SJCRH30 (cell line): ENCODE measurements at regions not wholly inside any gene's neighbourhood (a gene's known extent, or its start where the extent isn't known, plus 50 kb on each side); places are given as distances from the start of the nearest gene placed in this dataset.
"Not testable (repeated sequence)": the region's sequence is repeated elsewhere in the genome, so short reads cannot be mapped to it uniquely, and the experiment has no call there.

ENCODE experiments used
- DNase-seq, 2 experiments: peaks; one replicate each; pipeline ENCODE4 v3.0.0-alpha.2; 2015 to 2020
- H3K27ac ChIP-seq: fragments of 250-450 bp; sonication (Bioruptor Pico); 2 replicates; pipeline ENCODE4 v1.5.1; 2020; ENCODE audit warnings: mild to moderate bottlenecking, moderate library complexity
- H3K27me3 ChIP-seq: fragments of 250-450 bp; sonication (Bioruptor Pico); 2 replicates; pipeline ENCODE4 v1.5.1; 2020; ENCODE audit warnings: mild to moderate bottlenecking, moderate library complexity
- H3K36me3 ChIP-seq: fragments of 250-450 bp; sonication (Bioruptor Pico); 2 replicates; pipeline ENCODE4 v1.5.1; 2020; ENCODE audit warnings: mild to moderate bottlenecking, moderate library complexity
- H3K4me1 ChIP-seq: fragments of 250-450 bp; sonication (Bioruptor Pico); 2 replicates; pipeline ENCODE4 v1.5.1; 2020; ENCODE audit warnings: mild to moderate bottlenecking, moderate library complexity
- H3K4me3 ChIP-seq: fragments of 250-450 bp; sonication (Bioruptor Pico); 2 replicates; pipeline ENCODE4 v1.5.1; 2020; ENCODE audit warnings: mild to moderate bottlenecking, moderate library complexity
- H3K9me3 ChIP-seq: fragments of 250-450 bp; sonication (Bioruptor Pico); replicated peaks from 2 replicates; pipeline ENCODE4 v1.5.1; 2020; ENCODE audit warnings: mild to moderate bottlenecking, moderate library complexity

GRCh38 chr10:109314016-109314415 lies 609.3 kb downstream of the XPNPEP1 start:
- H3K36me3 ChIP-seq, H3K27me3 ChIP-seq, H3K4me3 ChIP-seq, DNase-seq, H3K9me3 ChIP-seq, H3K27ac ChIP-seq: not testable (repeated sequence)
- peaks cover 12% of the 10 kb centered on the region for H3K4me1 ChIP-seq

DNA sequence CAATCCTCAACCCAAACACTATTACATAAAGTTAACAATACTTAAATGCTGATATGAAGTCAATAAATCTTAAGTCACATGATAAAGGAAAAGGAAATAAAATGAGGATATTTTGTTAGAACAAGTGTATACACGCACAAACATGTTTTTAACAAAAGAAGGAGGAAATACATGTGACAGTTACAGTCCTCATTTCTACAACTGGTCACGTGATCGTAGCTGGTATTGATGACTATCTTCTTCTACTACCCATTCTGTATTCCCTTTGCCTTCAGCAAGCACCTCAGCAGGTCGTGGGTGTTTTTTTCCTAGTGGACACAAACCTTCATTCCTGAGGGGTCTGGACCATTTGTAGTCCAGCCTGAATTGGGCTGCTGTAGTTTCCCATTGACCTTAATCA lies 610.8 kb downstream of the XPNPEP1 start:
- not testable (repeated sequence) for H3K4me3 ChIP-seq, H3K4me1 ChIP-seq

DNA sequence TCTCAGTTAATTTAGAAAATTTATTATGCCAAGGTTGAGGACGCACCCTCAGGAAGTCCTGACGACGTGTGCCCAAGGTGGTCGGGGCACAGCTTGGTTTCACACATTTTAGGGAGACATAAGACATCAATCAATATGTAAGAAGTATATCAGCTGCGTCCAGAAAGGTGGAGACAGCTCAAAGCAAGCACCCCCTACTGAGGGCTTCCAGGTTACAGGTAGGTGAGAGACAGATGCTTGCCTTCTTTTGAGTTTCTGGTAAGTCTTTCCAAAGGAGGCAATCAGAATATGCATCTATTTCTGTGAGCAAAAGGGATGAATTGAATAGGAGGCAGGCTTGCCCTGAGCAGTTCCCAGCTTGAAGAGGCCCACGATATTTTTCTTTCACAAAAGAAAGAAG lies 614.3 kb downstream of the XPNPEP1 start:
- Histone ChIP-seq H3K27me3 (no peaks in the 10 kb centered on the region), H3K27ac (no peak overlapping the region), H3K36me3 (no peaks in the 10 kb centered on the region), H3K4me1 (no peaks in the 10 kb centered on the region), H3K4me3 (no peak overlapping the region), H3K9me3 (no peaks in the 10 kb centered on the region)
- DNase-seq: no peak

More for the DNA sequence above, 610.8 kb downstream of the XPNPEP1 start:
- H3K9me3 ChIP-seq, H3K27ac ChIP-seq, DNase-seq, H3K36me3 ChIP-seq, H3K27me3 ChIP-seq: not testable (repeated sequence)

GRCh38 chr10:109307102-109307501 lies 616.2 kb downstream of the XPNPEP1 start:
- not testable (repeated sequence) for H3K9me3 ChIP-seq, H3K27ac ChIP-seq, H3K4me3 ChIP-seq, H3K4me1 ChIP-seq, DNase-seq, H3K36me3 ChIP-seq, H3K27me3 ChIP-seq

DNA sequence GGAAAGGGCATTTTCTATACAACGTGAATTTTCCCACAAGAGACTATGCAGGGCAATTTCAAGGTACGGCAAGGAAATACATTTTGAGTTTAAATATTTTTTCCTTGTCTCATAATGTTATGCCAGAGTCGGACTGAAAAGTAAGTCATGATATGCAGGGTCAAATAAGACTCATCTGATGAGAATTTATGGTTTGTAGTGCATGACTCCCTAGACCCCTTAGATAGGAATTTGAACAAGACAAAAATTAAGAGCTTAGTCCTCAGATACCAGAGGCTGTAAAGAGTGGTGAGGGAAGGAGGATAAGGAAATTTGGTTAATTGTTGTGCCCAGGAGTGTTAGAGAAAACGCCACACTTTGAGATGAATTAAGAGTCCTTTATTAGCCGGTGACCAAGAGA lies 616.6 kb downstream of the XPNPEP1 start:
- Histone ChIP-seq H3K36me3 (no peaks in the 10 kb centered on the region), H3K4me1 (no peaks in the 10 kb centered on the region), H3K27me3 (no peaks in the 10 kb centered on the region), H3K9me3 (no peaks in the 10 kb centered on the region), H3K4me3 (no peak overlapping the region), H3K27ac (no peak overlapping the region)
- no peak for DNase-seq

GRCh38 chr10:109287858-109288257 lies 635.5 kb downstream of the XPNPEP1 start:
- Histone ChIP-seq H3K9me3 (0 out of 2 replicates have a peak, but pooled peaks cover 4% of the 10 kb centered on the region), H3K27me3 (no peaks in the 10 kb centered on the region), H3K4me3 (no peak overlapping the region), H3K4me1 (peaks cover 8% of the 10 kb centered on the region; the same call in 1 of the 2 replicates), H3K27ac (no peak overlapping the region), H3K36me3 (no peaks in the 10 kb centered on the region)
- no peak for DNase-seq

DNA sequence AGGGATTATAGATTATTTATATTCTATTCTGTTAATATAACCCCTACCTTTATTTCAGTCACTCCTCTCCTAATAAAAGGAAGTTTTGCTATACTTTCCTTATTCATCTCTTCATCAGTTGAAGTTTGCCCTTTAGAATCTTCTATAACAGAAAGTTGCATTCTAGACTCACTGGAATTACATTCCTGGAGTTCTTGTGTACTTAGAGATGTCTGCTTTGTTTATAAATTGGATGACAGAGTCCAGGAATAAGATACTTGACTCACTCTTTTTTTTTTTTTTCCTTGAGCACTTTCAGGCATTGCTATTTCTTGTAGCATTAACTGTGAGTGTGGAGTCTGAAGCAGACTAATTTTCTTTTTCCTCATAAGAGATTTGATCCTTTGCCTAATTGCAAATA lies 640.8 kb downstream of the XPNPEP1 start:
- Histone ChIP-seq H3K9me3 (0 out of 2 replicates have a peak, but pooled peaks cover 4% of the 10 kb centered on the region), H3K4me3 (no peak overlapping the region), H3K36me3 (no peaks in the 10 kb centered on the region), H3K27ac (no peak overlapping the region), H3K4me1 (peaks cover 15% of the 10 kb centered on the region; the same call in 1 of the 2 replicates), H3K27me3 (no peaks in the 10 kb centered on the region)
- DNase-seq: no peak

GRCh38 chr10:109281347-109281746 lies 642.0 kb downstream of the XPNPEP1 start:
- peaks cover 8% of the 10 kb centered on the region; the same call in 1 of the 2 replicates for H3K4me1 ChIP-seq
- no peak overlapping the region for H3K27ac ChIP-seq
- H3K4me3 ChIP-seq: no peak overlapping the region
- 0 out of 2 replicates have a peak, but pooled peaks cover 4% of the 10 kb centered on the region for H3K9me3 ChIP-seq
- no peaks in the 10 kb centered on the region for H3K36me3 ChIP-seq
- no peaks in the 10 kb centered on the region for H3K27me3 ChIP-seq
- DNase-seq: no peak

GRCh38 chr10:109280837-109281236 lies 642.5 kb downstream of the XPNPEP1 start:
- no peak for DNase-seq
- Histone ChIP-seq H3K36me3 (no peaks in the 10 kb centered on the region), H3K27me3 (no peaks in the 10 kb centered on the region), H3K9me3 (0 out of 2 replicates have a peak, but pooled peaks cover 4% of the 10 kb centered on the region), H3K4me1 (peaks cover 8% of the 10 kb centered on the region; the same call in 1 of the 2 replicates), H3K27ac (no peak overlapping the region), H3K4me3 (no peak overlapping the region)

GRCh38 chr10:109277456-109277855 lies 645.9 kb downstream of the XPNPEP1 start:
- H3K27ac ChIP-seq: no peak overlapping the region
- no peak overlapping the region for H3K4me3 ChIP-seq
- no peaks in the 10 kb centered on the region for H3K36me3 ChIP-seq
- H3K4me1 ChIP-seq: peaks cover 2% of the 10 kb centered on the region; the same call in 1 of the 2 replicates
- H3K9me3 ChIP-seq: no peaks in the 10 kb centered on the region
- H3K27me3 ChIP-seq: no peaks in the 10 kb centered on the region
- DNase-seq: no peak

GRCh38 chr10:109275960-109276359 lies 647.4 kb downstream of the XPNPEP1 start:
- H3K27me3 ChIP-seq: no peaks in the 10 kb centered on the region
- no peak for DNase-seq
- no peaks in the 10 kb centered on the region for H3K4me1 ChIP-seq

DNA sequence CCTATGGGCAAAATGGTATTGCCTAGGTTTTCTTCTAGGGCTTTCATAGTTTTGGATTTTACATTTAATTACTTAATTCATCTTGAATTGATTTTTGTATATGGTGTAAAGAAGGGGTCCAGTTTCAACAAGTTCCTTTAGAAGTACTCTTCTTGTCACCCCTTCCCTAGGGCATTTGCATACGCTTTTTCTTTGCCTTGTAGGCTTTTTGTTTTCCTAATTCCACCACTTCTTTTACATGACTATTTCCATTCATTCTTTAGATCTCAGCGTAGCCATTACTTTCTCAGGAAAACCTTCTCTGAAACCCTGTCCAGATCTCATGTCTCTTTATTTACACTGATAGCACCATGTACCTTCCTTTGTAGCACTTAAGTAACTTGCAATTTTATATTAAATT lies 648.6 kb downstream of the XPNPEP1 start:
- H3K4me1 ChIP-seq: no peaks in the 10 kb centered on the region
- H3K36me3 ChIP-seq: no peaks in the 10 kb centered on the region
- no peak for DNase-seq
- H3K27me3 ChIP-seq: no peaks in the 10 kb centered on the region
- no peak overlapping the region for H3K4me3 ChIP-seq
- no peaks in the 10 kb centered on the region for H3K9me3 ChIP-seq
- no peak overlapping the region for H3K27ac ChIP-seq

More at GRCh38 chr10:109275960-109276359, 647.4 kb downstream of the XPNPEP1 start:
- H3K27ac ChIP-seq: no peak overlapping the region
- H3K9me3 ChIP-seq: no peaks in the 10 kb centered on the region
- H3K36me3 ChIP-seq: no peaks in the 10 kb centered on the region
- H3K4me3 ChIP-seq: no peak overlapping the region

DNA sequence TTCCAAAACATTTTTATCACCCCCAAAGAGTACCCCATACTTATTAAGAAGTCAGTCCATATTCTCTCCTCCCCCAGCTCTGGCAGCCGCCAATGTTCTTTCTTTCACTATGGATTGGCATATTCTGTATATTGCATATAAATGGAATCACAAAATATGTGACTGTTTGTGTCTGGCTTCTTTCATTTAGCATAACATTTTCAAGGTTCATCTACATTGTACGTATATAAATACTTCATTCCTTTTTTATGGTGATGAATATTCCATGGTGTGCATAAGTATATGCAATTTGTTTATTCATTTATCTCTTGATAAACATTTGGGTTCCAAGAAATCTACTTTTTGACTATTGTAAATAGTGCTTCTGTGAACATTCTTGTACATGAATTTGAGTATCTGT lies 653.1 kb downstream of the XPNPEP1 start:
- no peak for DNase-seq
- H3K27me3 ChIP-seq: no peaks in the 10 kb centered on the region
- H3K4me3 ChIP-seq: no peak overlapping the region
- H3K4me1 ChIP-seq: no peaks in the 10 kb centered on the region
- no peaks in the 10 kb centered on the region for H3K9me3 ChIP-seq
- no peaks in the 10 kb centered on the region for H3K36me3 ChIP-seq
- H3K27ac ChIP-seq: no peak overlapping the region

- no peak overlapping the region for H3K27ac ChIP-seq
- H3K27me3 ChIP-seq: no peaks in the 10 kb centered on the region
- no peaks in the 10 kb centered on the region for H3K4me1 ChIP-seq
- no peaks in the 10 kb centered on the region for H3K36me3 ChIP-seq
- H3K9me3 ChIP-seq: no peaks in the 10 kb centered on the region
- no peak for DNase-seq
- no peak overlapping the region for H3K4me3 ChIP-seq
These were observed 659.3 kb downstream of the XPNPEP1 start for GRCh38 chr10:109264004-109264403.

DNA sequence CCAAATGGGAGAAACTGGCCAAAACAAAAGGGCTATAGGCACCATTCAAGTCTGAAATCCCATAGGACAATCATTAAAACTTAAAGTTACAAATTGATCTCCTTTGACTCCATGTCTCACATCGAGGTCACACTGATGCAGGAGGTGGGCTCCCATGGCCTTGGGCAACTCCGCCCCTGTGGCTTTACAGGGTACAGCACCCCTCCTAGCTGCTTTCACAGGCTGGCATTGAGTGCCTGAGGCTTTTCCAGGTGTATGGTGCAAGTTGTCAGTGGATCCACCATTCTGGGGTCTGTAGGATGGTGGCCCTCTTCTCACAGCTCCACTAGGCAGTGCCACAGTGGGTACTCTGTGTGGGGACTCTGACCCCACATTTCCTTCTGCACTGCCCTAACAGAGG lies 662.1 kb downstream of the XPNPEP1 start:
- H3K4me3 ChIP-seq: no peak overlapping the region
- H3K4me1 ChIP-seq: no peaks in the 10 kb centered on the region
- H3K27ac ChIP-seq: no peak overlapping the region
- H3K9me3 ChIP-seq: no peaks in the 10 kb centered on the region
- H3K27me3 ChIP-seq: no peaks in the 10 kb centered on the region
- no peaks in the 10 kb centered on the region for H3K36me3 ChIP-seq
- DNase-seq: no peak

DNA sequence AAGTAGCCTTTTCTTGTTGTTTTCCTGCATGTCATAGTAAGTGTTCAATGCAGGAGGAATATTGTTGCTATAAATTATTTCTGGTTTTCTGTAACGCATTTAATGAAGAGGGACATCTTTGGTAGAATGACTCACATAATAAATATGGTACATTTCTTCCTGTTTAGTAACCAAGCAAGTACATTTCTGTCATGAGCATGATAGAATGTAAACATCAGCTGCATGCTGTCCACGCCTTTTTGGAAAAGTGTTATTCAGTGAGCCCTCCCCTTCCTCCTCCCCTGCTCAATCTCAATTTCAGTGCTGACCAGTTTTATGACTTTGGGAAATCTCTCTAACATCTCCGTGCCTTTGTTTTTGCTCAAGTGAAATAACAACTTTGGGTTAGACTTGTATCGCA lies 664.0 kb downstream of the XPNPEP1 start:
- DNase-seq: no peak
- H3K36me3 ChIP-seq: no peaks in the 10 kb centered on the region
- no peak overlapping the region for H3K27ac ChIP-seq
- no peaks in the 10 kb centered on the region for H3K9me3 ChIP-seq
- H3K4me1 ChIP-seq: no peaks in the 10 kb centered on the region
- H3K4me3 ChIP-seq: no peak overlapping the region
- no peaks in the 10 kb centered on the region for H3K27me3 ChIP-seq
